Endothelial cell of umbilical vein (primary cell): ENCODE measurements at regions not wholly inside any gene's neighbourhood (a gene's known extent, or its start where the extent isn't known, plus 50 kb on each side); places are given as distances from the start of the nearest gene placed in this dataset.

Experiments
- BruUV-seq: library from RNA; stranded (reverse); fragments of 400-500 nt; replicated peaks from 2 replicates; lab custom pipeline; 2021; lab: Mats Ljungman, UMichigan
- CTCF ChIA-PET: fragments of 300-600, 350-600 bp; sonication (Branson Sonifier 250); formaldehyde crosslinking; loops from one replicate; lab custom pipeline; 2021; ENCODE audit warnings: antibody characterized with exemption, inconsistent platforms; lab: Charles Lee
- POLR2A ChIA-PET: fragments of 300-600, 350-600 bp; sonication (Branson Sonifier 250); formaldehyde crosslinking; loops from one replicate; lab custom pipeline; 2021; ENCODE audit warnings: antibody characterized with exemption, inconsistent platforms; lab: Charles Lee
- DNase-seq: peaks from one replicate; pipeline ENCODE4 v3.0.0-alpha.2; 2011; ENCODE audit warnings: low read depth, low spot score
- FAIRE-seq: peaks from 2 replicates; lab custom pipeline; 2011; peaks lifted over from hg19 to GRCh38; lab: Jason Lieb, UNC
- H2AFZ ChIP-seq: 2 replicates; pipeline ENCODE4 v1.6.0; 2012; ENCODE audit warnings: low read depth, low read length, control low read depth, inconsistent platforms
- H3K27ac ChIP-seq: 2 replicates; pipeline ENCODE4 v1.5.1; 2011; ENCODE audit warnings: low read depth, mild to moderate bottlenecking, control low read depth, low read length, moderate library complexity; ENCODE audit not compliant: insufficient read depth
- H3K27me3 ChIP-seq, 2 experiments: 2 replicates each; pipeline versions ENCODE4 v1.6.0 to v1.6.1; 2011; ENCODE audit warnings: low read length in 2 of 2, mixed read lengths in 1 of 2; ENCODE audit not compliant: control insufficient read depth in 2 of 2, insufficient read depth in 2 of 2
- H3K36me3 ChIP-seq, 2 experiments: 2 replicates in 1 of 2; 3 replicates in 1 of 2; pipeline ENCODE4 v1.5.1; 2011; ENCODE audit warnings: low read length in 2 of 2, mild to moderate bottlenecking in 1 of 2, moderate library complexity in 1 of 2; ENCODE audit not compliant: control insufficient read depth in 2 of 2, insufficient read depth in 2 of 2; ENCODE audit errors: extremely low read depth in 1 of 2
- H3K4me1 ChIP-seq: 3 replicates; pipeline ENCODE4 v1.5.1; 2011; ENCODE audit warnings: mild to moderate bottlenecking, low read length; ENCODE audit not compliant: control insufficient read depth, insufficient read depth; ENCODE audit errors: extremely low read depth
- H3K4me2 ChIP-seq: 2 replicates; pipeline ENCODE4 v1.6.1; 2011; ENCODE audit warnings: low read length, control low read depth, mixed read lengths; ENCODE audit not compliant: insufficient read depth
- H3K4me3 ChIP-seq, 3 experiments: fragments of 200-600 bp in 1 of 3; sonication (generic), shearing (Covaris generic) in 1 of 3; replicated peaks in 1 of 3; 2 replicates each; pipeline ENCODE4 v1.5.1; 2011 to 2016; ENCODE audit warnings: control low read depth in 3 of 3, low read length in 3 of 3, mild to moderate bottlenecking in 2 of 3, inconsistent platforms in 1 of 3, low read depth in 1 of 3, moderate library complexity in 1 of 3; ENCODE audit not compliant: insufficient read depth in 1 of 3
- H3K79me2 ChIP-seq: 2 replicates; pipeline ENCODE4 v1.6.0; 2012; ENCODE audit warnings: low read length, inconsistent platforms; ENCODE audit not compliant: control insufficient read depth, insufficient read depth
- H3K9ac ChIP-seq: replicated peaks from 2 replicates; pipeline ENCODE3; 2011; ENCODE audit warnings: low read length, control low read depth; ENCODE audit not compliant: insufficient read depth; ENCODE audit errors: extremely low read depth
- H3K9me1 ChIP-seq: replicated peaks from 3 replicates; pipeline ENCODE4 v1.6.0; 2011; ENCODE audit warnings: mild to moderate bottlenecking, low read length; ENCODE audit not compliant: control insufficient read depth, insufficient read depth; ENCODE audit errors: extremely low read depth
- H3K9me3 ChIP-seq: replicated peaks from 2 replicates; pipeline ENCODE4 v1.5.1; 2012; ENCODE audit warnings: low read length, inconsistent platforms; ENCODE audit not compliant: control insufficient read depth, insufficient read depth
- H4K20me1 ChIP-seq: replicated peaks from 2 replicates; pipeline ENCODE3; 2011; ENCODE audit warnings: mild to moderate bottlenecking, low read length; ENCODE audit not compliant: control insufficient read depth, insufficient read depth; ENCODE audit errors: extremely low read depth
- CTCF ChIP-seq, 2 donors: IDR thresholded peaks; 1 replicate in 1 of 2; 2 replicates in 1 of 2; pipeline ENCODE4 v1.5.1; 2011; ENCODE audit warnings: low read length in 2 of 2, mild to moderate bottlenecking in 2 of 2, moderate library complexity in 2 of 2, control low read depth in 1 of 2, inconsistent platforms in 1 of 2, low read depth in 1 of 2; ENCODE audit not compliant: insufficient read depth in 1 of 2; ENCODE audit errors: extremely low read depth in 1 of 2
- FOS ChIP-seq: IDR thresholded peaks from 2 replicates; pipeline ENCODE4 v1.6.1; 2011; ENCODE audit warnings: mild to moderate bottlenecking, low read length, moderate library complexity, borderline replicate concordance; ENCODE audit not compliant: insufficient read depth
- GATA2 ChIP-seq: IDR thresholded peaks from 2 replicates; pipeline ENCODE4 v1.7.0; 2011; ENCODE audit warnings: low read depth, mild to moderate bottlenecking, moderate library complexity, mixed read lengths, low read length; ENCODE audit not compliant: insufficient read length, insufficient read depth
- MAX ChIP-seq: IDR thresholded peaks from 2 replicates; pipeline ENCODE4 v1.6.1; 2011; ENCODE audit not compliant: insufficient read depth, insufficient read length
- MYC ChIP-seq: IDR thresholded peaks from one replicate; pipeline ENCODE4 v1.6.1; 2011; ENCODE audit warnings: mild to moderate bottlenecking, low read depth, low read length
- POLR2A ChIP-seq: IDR thresholded peaks from 2 replicates; pipeline ENCODE4 v1.6.1; 2012; ENCODE audit warnings: low read depth, mild to moderate bottlenecking, control low read depth, low read length
- POLR2AphosphoS5 ChIP-seq: IDR thresholded peaks from 2 replicates; pipeline ENCODE4 v1.6.1; 2012; ENCODE audit warnings: low read depth, mild to moderate bottlenecking, control low read depth, low read length, moderate library complexity; ENCODE audit not compliant: insufficient read depth
- dilution Hi-C: fragments of 300-500 bp; cut with MboI; formaldehyde crosslinking; loops from one replicate; pipeline ENCODE4 v1.15.0; 2019; ENCODE audit warnings: low sequenced_read_pairs; ENCODE audit not compliant: extremely low pct_ligation_motif_present
- intact Hi-C: fragments of 100-400 bp; cut with micrococcal nuclease; formaldehyde crosslinking; loops from one replicate; pipeline ENCODE4 v1.10.0; 2022

GRCh38 chr1:56057466-56058405, 521.6 kb downstream of the PLPP3 start:
- no peak overlapping the region for H3K9ac ChIP-seq
- no peak overlapping the region for H2AFZ ChIP-seq
- POLR2A ChIA-PET, result no interaction called here
- no peak for DNase-seq
- no peak overlapping the region for H3K4me3 ChIP-seq
- FAIRE-seq, result no peak
- no peaks in the 10 kb centered on the region for H3K4me1 ChIP-seq
- TF ChIP-seq POLR2AphosphoS5 (no peak), POLR2A (no peak), MYC (no peak), FOS (no peak), MAX (no peak), GATA2 (no peak), CTCF (IDR thresholded peaks at IDR 0.05; ENCODE audit: extremely low read depth in 1 of 2, insufficient read depth in 1 of 2, low read depth in 1 of 2, low read length in 2 of 2) (no peak)
- no peaks in the 10 kb centered on the region for H3K9me3 ChIP-seq
- no peak overlapping the region for H3K4me2 ChIP-seq
- CTCF ChIA-PET, result no interaction called here
- intact Hi-C loops, result no loop called here
- no peaks in the 10 kb centered on the region for H3K79me2 ChIP-seq
- BruUV-seq, result no TSS peak
- no peaks in the 10 kb centered on the region for H3K36me3 ChIP-seq
- H3K9me1 ChIP-seq, result no peaks in the 10 kb centered on the region
- H4K20me1 ChIP-seq, result no peaks in the 10 kb centered on the region
- H3K27ac ChIP-seq, result no peak overlapping the region
- dilution Hi-C loops, result no loop called here
- H3K27me3 ChIP-seq, result no peaks in the 10 kb centered on the region
